ENCODE measurements at regions not wholly inside any gene's neighbourhood (a gene's known extent, or its start where the extent isn't known, plus 50 kb on each side); places are given as distances from the start of the nearest gene placed in this dataset.

DNA sequence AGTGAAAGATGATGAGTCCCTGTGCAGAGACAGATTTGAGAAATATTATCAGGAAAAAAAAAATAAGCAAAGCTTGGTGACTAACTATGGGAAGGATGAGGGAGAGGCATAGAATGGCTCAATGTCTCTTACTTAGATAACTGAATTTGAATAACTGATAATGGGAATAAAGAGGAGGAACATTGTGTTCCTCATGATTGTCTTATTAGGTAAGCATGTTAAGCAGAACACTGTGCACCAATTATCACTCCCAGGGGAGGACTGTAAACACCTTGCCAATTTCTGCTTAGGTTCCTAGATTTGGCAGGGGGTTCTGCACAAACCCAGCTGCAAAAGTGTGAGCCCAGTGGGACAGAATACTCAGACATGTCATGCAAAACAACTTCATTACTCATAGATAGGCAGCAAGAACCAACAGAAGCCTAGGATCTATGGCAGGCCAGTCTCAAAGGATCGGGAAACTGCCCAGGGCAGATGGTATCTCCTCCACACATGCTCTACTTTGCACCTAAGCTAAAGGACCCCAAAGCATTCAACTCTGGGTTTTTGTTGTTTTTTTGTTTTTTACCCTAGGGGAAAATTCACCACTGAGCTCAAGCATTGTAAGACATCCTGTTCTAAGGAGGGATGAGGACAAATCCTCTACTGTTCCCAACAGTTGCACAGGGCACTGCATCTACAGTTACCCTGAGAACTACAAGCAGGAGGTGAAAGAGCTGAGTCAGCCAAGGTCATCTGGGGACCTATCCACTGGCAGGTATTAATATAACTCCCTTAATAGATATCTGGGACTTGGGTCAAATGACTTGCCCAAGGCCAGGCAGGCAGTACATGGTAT, 907.0 kb downstream of the RAPGEF2 start:
- TF ChIP-seq, protein P1, sequence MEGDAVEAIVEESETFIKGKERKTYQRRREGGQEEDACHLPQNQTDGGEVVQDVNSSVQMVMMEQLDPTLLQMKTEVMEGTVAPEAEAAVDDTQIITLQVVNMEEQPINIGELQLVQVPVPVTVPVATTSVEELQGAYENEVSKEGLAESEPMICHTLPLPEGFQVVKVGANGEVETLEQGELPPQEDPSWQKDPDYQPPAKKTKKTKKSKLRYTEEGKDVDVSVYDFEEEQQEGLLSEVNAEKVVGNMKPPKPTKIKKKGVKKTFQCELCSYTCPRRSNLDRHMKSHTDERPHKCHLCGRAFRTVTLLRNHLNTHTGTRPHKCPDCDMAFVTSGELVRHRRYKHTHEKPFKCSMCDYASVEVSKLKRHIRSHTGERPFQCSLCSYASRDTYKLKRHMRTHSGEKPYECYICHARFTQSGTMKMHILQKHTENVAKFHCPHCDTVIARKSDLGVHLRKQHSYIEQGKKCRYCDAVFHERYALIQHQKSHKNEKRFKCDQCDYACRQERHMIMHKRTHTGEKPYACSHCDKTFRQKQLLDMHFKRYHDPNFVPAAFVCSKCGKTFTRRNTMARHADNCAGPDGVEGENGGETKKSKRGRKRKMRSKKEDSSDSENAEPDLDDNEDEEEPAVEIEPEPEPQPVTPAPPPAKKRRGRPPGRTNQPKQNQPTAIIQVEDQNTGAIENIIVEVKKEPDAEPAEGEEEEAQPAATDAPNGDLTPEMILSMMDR (IDR thresholded peaks at IDR 0.05) = no peak
- no peak for TF ChIP-seq EZH2 (IDR thresholded peaks at IDR 0.05; ENCODE audit: borderline replicate concordance, insufficient read depth, low read depth, low read length, poor library complexity, severe bottlenecking)

Data from B cell (primary cell).